GM19035 (cell line): ENCODE measurements at regions not wholly inside any gene's neighbourhood (a gene's known extent, or its start where the extent isn't known, plus 50 kb on each side); places are given as distances from the start of the nearest gene placed in this dataset.
"Not testable (repeated sequence)": the region's sequence is repeated elsewhere in the genome, so short reads cannot be mapped to it uniquely, and the experiment has no call there.

Experiments used
- ATAC-seq: cut with Tn5 transposase; IDR thresholded peaks from one replicate; pipeline ENCODE4 v1.9.1; 2021; ENCODE audit not compliant: unreplicated experiment

DNA sequence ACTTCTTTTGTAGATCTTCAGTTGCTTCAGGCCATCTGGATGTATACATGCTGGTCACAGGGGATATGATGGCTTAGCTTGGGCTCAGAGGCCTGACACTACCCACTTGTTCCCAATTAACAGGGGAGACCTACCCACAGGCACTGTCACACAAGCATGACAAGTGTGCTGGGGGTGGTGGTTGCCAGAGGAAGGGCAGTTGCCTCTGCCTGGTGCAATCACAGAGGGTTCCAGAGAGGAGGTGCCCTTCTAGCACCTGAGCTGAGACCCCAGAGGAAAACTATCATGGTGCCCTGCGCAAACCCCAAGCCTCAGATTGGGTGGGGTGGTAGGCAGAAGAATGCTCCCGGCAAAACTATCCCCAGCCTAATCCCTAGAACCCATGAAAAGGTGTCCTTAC lies 65.6 kb upstream of the NANOS1 start:
- ATAC-seq, result no peak

DNA sequence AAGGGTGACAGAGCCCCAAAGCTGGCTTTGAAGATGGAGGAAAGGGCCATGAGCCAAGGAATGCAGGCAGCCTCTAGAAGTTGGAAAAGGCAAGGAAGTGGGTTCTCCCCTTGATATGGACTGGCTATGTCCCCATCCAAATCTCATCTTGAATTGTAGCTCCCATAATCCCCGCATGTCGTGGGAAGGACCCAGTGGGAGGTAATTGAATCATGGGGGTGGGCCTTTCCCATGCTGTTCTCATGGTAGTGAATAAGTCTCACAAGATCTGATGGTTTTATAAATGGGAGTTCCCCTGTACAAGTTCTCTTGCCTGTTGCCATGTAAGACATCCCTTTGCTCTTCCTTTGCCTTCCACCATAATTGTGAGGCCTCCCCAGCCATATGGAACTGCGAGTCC lies 65.0 kb upstream of the NANOS1 start:
- not testable (repeated sequence) for ATAC-seq

DNA sequence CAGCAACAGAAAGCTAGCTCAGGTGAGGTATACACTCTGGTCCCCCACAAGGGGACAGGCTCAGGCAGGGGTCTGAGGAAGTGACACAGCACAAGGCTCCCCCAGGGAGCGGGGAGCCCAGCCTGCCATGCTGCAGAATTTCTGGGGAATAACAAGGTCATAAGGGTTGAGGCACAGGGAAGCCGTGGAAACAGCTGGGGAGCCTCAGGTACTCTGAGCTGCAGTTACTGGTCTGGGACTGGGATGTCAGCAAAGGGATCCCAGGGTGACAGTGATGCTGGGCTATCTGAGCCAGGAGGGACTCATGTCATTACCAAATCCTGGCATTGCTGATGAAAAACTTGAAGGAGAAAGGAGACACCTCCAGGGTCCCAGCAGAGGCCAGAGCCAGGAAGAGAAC lies 64.4 kb upstream of the NANOS1 start:
- ATAC-seq, result no peak

DNA sequence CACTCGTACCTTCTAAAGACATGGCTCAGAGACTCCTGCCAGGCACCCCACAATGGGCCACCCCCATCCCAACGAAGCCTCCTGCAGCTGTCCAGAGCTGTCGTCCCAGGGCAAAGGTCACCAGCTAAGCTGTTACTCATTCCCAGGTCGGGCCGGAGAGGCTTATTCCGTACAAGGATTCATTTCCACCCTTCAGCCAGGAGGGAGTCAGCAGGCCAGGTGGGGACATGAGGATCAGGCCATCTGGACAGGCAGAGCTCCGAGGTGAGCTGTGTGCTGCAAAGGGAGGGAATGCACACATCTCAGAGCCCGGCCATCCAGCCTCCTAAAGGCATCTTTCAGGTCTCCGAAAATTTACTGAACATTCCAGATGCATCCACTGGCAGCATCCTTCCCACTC lies 63.9 kb upstream of the NANOS1 start:
- no peak for ATAC-seq

DNA sequence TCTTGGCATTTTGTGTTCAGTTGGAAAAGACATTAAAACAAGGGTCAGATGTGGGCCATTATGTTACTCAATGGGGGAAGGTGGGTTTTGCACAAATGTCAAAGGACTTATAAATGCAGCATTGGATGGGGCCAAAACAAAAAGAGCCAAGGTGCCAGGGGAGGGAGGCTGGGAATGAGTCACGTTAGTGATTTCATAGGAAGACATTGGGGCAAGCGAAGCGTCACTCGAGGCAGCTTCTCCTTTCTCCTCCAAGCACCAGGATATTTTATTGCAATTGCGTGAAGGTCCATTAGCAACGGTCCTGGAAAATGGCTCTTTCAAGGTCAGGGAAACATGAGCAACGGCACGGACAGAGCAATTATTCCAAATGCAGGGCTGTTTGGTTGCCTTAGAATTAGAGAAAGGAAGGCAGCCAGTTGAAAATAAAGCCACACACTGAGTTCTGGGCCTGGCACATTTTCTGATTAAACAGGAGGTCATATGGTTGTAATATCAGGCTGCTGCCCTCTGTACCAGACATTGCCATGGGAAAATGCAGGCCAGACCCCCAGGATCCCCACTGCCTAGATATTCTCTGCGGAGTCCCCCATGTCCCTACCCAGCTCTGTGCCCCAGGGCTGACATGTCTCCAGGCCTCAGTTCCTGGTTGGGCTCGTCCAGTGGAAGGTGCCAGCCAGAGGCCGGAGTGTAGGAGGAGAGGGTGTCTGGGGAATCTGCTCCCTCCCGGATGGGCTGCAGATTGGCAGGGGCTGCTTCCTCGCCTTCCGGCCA lies 63.3 kb upstream of the NANOS1 start:
- no peak for ATAC-seq

DNA sequence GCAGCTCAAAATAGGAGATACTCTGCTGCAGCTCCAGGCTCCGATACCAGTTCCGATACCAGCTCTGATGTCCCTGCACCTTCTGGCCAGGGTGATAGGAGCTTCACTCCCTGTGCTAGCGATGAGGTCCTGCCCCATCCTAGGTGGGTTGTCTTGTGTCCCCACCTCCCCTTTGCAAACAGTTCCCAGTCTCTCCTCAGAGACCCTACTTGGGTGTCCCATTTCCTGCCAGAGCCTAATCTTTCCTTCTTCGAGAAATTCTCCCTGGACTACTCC lies 62.7 kb upstream of the NANOS1 start:
- no peak for ATAC-seq

DNA sequence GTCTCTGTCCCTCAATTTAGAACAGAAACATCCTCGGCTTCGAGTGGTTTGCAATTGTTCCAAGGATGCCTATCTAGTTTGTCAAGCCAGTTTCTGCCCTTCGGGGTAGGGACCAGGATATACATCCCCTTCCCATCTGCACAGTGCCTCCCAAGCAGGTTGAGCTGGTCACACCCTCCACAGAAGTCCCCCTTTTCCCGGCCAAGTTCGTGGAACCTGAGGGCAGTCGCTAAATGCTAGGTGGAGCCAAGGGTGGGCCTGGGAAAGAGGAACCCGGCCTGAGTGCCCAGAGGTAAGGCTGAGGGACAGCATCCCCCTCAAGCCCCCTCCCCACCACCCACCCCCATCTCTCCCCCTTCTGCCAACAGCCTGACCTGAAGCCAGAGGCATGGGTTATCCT lies 62.4 kb upstream of the NANOS1 start:
- ATAC-seq, result no peak

DNA sequence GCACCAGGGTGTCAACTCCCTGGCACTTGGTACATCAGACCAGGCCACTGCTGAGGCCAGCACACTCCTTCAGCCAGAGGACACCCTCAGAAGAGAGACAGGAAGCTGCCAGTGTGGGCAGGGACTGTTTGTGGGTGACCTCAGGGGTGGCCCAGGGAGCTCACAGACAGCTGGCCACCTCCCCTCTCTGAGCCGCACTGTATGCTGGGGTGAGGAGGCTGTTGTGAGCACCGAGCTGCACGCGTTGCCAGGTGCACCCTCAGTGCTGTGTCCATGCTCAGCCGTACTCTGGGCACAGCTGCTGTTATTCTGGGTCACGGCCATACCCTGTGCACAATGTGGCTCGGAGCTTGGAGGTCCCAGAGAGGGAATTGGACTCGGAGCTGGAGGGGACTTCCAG lies 61.5 kb upstream of the NANOS1 start:
- no peak for ATAC-seq

DNA sequence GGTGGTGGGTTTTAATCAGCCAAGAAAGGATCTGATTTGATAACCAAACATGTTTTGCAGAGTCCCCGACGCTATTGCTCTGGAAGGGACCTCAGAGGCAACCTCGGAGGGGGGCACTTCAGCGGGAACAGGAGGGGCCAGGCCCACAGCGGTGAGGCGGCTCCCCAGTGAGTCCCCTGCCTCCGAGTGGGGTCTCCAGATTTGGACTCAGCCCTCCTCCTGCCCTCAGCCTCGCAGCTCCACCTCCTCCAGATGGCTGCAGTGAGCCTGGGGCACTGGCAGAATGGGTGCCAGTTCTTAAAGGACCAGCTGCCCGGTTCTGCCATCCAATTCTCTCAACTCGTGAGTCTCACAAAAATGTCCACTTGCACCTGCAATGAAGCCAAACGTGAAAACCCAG lies 61.0 kb upstream of the NANOS1 start:
- ATAC-seq, result no peak

DNA sequence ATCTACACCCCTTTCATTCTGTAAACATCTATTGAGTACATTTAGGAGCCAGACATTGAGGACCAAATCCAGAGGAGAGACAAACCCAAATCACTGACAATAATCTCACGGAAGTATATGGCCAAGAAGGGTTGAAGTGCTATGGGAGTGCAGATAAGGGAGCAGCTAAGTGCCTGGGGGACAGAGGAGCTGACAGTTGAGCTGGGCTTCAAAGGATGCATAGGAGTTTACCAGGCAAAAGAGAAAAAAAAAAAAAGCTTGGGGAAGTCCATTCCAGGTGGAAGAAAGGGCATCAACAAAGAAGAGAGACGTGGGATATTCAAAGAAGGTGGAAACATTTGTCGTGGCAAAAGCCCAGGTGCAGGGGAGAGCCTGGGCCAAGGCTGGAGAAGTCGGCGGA lies 60.5 kb upstream of the NANOS1 start:
- no peak for ATAC-seq

DNA sequence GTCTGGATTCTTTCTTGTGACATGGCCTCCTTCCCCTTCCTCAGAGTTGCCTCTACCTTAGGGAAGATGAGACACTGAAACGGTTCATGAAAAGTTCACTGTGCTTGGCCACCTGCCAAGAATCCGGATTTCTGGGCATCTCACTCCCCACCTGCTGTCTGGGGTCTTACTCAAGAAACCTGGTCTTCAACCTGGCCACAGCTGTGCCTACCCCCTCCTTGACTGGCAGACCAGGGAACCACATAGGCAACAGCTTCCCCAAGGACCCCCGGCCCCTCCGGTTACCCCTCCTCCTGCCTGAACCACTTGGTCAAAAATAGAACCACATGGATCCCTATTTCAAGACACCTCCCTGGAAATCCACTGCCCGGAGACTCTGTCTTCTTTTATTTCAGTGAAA lies 58.7 kb upstream of the NANOS1 start:
- ATAC-seq, result no peak

DNA sequence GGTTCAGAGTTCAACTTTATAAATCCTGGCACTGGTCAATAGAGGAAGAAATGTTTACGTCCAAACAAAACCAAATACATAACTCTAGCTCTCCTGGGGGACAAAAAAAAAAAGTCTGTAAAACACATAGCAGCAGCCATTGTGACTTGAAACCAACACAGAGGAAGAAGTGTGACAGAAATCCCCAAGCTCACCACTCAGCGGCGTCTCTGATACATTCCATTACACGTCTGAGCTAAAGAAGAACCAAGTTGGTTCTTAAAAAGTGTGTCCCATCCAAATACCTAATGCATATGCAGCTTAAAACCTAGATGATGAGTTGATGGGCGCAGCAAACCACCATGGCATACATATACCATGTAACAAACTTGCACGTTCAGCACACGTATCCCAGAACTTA lies 58.3 kb upstream of the NANOS1 start:
- no peak for ATAC-seq

DNA sequence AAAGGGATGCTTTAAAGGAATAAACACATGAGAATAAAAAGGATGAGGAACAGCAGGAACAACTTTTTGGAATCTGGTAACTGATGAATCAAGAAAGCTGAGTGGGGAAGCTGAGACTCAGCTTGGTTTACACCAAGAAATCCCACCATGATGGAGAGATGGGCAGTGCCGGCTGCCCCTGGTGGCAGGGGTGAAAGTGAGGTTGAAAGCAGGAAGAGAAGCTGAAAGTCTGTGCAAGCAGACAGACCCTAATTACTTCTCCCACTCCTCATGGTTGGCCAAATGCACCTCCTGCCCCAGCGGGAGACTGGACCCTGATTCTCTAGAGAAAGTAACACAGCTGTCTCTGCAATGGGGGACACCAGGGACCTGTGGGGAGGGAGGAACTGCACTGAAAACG lies 57.6 kb upstream of the NANOS1 start:
- ATAC-seq, result no peak

DNA sequence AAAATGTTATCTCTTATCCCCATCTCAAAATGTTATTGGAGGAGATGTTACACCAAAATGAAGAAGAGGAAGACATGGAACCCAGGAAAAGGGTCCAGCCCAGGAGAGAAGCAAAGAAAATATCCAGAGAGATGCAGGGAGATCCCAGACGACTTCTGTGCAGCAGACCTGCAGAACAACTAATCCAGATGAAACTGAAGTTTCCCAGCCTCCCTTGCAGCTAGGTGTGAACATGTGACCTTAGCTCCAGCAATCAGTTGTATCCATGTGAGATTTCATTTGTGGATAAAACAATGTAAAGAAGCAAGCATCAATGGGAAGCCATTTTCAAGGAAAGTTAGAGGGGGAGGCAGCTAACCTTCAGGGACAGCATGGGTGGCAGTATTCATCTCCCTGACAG lies 55.8 kb upstream of the NANOS1 start:
- no peak for ATAC-seq

DNA sequence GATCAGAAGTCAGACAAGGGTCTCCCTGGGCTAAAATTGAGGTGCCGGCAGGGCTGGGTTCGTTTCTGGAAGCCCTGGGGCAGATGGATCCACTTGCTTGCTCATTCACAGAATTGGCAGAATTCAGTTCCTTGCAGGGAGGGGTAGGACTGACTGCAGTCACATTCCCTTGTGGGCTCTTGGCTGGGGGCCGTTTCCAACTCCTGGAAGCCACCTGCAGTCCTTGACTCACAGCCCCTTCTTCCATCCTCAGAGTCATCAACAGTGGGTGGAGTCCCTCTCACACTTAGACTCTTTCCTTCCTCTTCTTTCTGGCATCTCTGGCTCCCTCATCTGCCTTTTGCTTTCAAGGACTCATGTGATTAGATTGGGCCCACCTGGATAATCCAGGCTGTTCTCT lies 54.6 kb upstream of the NANOS1 start:
- ATAC-seq, result no peak

DNA sequence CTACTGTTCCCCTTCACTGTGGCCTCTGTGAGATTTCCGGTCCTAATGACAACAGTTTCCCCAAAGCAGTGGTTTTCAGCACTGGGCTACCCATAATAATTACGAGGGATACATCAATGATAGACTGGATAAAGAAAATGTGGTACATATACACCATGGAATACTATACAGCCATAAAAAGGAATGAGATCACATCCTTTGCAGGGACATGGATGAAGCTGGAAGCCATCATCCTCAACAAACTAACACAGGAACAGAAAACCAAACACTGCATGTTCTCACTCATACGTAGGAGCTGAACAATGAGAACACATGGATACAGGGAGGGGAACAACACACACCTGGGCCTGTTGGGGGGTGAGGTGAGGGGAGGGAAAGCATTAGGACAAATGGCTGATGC lies 53.3 kb upstream of the NANOS1 start:
- not testable (repeated sequence) for ATAC-seq

DNA sequence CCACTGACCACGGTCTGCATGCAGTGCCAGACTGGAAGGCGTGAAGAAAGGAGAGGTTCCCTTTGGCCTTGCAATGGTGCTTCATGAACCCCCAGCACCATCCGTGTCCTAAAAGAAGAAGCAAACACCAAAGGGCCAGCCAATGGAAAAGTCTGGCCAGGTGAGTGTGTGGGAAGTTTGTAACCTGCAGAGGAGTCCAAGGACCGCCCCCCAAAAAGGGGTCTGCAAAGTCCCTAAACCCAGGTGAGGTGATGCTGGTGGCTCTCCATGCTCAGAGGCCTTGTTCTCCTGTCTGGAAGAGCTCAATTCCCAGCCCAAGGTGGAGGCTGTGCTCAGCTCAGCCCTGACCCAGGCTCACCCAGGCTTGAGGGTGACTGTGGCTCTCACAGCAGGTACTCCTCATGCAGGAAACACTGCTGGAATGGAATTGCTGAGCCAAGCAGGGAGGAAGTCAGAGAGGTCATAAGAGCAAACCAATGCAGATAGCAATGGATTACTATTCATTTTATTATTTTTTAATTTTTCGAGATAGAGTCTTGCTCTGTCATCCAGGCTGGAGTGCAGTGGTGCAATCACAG lies 52.4 kb upstream of the NANOS1 start:
- no peak for ATAC-seq

DNA sequence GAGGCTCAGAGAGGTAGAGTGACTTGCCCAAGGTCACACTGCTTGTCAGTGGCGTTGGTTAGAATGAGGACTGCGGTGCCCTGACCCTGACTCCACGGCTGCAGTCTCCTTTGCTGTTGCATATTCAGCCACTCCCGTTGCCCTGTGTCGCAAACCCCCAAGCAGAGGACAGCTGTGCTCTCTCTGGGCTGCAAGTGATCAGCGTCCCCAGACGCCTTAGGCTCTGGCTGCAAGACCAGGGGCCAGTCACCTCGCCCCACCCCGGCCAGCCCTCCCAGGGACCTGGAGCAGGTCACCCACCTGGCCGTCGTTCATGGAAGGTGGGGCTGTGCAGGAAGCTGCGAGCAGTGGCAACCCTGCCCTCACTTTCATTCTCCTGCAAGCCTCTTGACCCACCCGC lies 51.7 kb upstream of the NANOS1 start:
- no peak for ATAC-seq

DNA sequence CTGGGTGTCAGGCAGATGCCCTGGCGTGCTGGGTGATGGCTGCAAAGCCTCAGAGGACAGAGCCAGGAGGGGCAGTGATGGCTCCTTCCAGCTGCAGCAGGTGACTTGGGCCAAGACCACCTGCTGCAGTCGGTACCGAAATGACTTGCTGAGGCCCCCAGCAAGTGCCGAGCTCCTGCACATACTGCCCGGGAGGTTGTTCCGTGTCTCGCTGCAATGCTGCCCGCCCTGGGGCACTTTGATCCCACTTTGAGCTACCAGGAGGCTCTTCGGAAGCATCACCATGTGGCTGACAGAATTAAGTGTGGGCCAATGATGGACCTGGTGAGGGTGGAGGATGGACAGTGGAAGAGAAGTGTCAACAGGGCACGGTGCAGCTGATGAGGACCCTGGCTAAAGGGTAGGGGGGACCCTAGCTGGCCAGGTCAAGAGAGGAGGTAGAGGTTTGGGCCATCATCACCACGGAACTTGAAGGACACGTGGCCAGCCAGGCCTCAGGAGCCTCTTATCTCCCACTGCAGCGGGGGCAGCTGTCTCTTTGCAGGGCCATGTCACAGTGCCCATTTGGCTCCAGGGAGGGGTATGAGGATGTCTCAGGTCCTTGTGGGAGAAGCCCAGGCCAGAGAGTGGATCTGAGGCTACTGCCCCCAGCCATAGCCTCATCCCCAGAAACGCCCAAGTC lies 51.1 kb upstream of the NANOS1 start:
- ATAC-seq, result no peak

DNA sequence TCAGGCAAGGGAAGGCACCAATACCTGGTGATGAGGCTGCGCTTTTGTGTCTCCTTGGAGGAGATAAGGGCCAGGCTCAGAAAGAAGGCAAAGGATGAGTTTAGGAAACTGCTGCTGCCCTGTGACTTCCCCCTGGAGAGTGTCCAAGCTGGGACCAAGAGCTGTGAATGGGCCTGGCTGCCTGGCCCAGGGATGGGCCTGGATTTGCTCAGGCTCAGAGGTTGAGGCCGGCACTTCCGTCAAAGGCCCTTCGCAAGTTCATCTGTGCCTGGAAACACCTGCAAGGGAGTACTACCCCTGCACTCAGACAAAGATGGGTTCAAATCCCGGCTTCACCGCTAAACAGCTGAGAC lies 50.5 kb upstream of the NANOS1 start:
- ATAC-seq, result no peak

DNA sequence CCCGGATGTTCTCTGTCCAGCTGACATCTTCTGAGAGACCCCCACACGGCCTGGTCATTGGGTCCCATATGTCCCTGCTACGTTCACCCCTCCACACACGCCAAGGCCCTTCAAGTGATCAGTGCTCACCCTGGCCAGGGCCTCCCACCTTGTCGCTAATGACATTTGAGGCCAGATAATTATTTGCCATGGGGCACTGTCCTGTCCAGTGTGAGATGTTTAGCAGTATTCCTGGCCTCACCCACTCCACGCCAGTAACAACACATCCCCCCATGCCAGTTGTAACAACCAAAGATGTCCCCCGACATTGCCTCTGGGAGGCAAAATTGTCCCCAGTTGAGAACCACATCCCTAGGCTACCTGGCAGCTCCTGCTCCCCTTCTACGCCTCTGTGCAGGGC lies 49.9 kb upstream of the NANOS1 start:
- no peak for ATAC-seq
